CD14-positive monocyte (primary cell): ENCODE measurements at regions not wholly inside any gene's neighbourhood (a gene's known extent, or its start where the extent isn't known, plus 50 kb on each side); places are given as distances from the start of the nearest gene placed in this dataset.

ENCODE experiments used
- DNase-seq, 3 donors: peaks; one replicate each; pipeline ENCODE4 v3.0.0-alpha.2; 2011 to 2022
- H2AFZ ChIP-seq: 2 replicates; pipeline ENCODE4 v1.6.0; 2012; ENCODE audit warnings: mild to moderate bottlenecking, low read depth, low read length, inconsistent platforms; ENCODE audit not compliant: insufficient read depth, poor library complexity, severe bottlenecking
- H3K27ac ChIP-seq, 2 donors: 1 replicate in 1 of 2; 2 replicates in 1 of 2; pipeline ENCODE4 v1.5.1; 2012 to 2013; ENCODE audit warnings: low read length in 2 of 2, control low read depth in 1 of 2, inconsistent platforms in 1 of 2, low read depth in 1 of 2, mild to moderate bottlenecking in 1 of 2
- H3K27me3 ChIP-seq, 2 donors: one replicate each; pipeline versions ENCODE4 v1.6.0 to v1.6.1; 2011 to 2013; ENCODE audit warnings: low read length in 2 of 2; ENCODE audit not compliant: control insufficient read depth in 2 of 2, insufficient read depth in 2 of 2
- H3K36me3 ChIP-seq, 2 donors: replicated peaks in 1 of 2; 1 replicate in 1 of 2; 2 replicates in 1 of 2; pipeline versions ENCODE4 v1.5.1 to v1.6.1; 2012 to 2013; ENCODE audit warnings: low read length in 2 of 2, control low read depth in 1 of 2, inconsistent platforms in 1 of 2, mild to moderate bottlenecking in 1 of 2; ENCODE audit not compliant: insufficient read depth in 2 of 2, control insufficient read depth in 1 of 2
- H3K4me1 ChIP-seq, 2 donors: 1 replicate in 1 of 2; 2 replicates in 1 of 2; pipeline versions ENCODE4 v1.5.1 to v1.6.1; 2012 to 2013; ENCODE audit warnings: low read length in 2 of 2, control low read depth in 1 of 2, inconsistent platforms in 1 of 2, mild to moderate bottlenecking in 1 of 2, moderate library complexity in 1 of 2; ENCODE audit not compliant: insufficient read depth in 2 of 2, control insufficient read depth in 1 of 2
- H3K4me2 ChIP-seq: replicated peaks from 2 replicates; pipeline ENCODE3; 2012; ENCODE audit warnings: low read length, moderate library complexity, mild to moderate bottlenecking; ENCODE audit not compliant: poor library complexity, severe bottlenecking; ENCODE audit errors: extremely low read depth
- H3K4me3 ChIP-seq, 3 experiments: fragments of 200-600 bp in 1 of 3; sonication (generic) in 1 of 3; replicated peaks in 1 of 3; 1 replicate in 2 of 3; 2 replicates in 1 of 3; pipeline ENCODE4 v1.5.1; 2011 to 2013; ENCODE audit warnings: low read length in 3 of 3, mild to moderate bottlenecking in 3 of 3, control low read depth in 2 of 3, low read depth in 2 of 3, inconsistent platforms in 1 of 3, moderate library complexity in 1 of 3
- H3K79me2 ChIP-seq: 2 replicates; pipeline ENCODE4 v1.6.0; 2012; ENCODE audit warnings: mild to moderate bottlenecking, control low read depth, inconsistent platforms, low read length, moderate library complexity; ENCODE audit not compliant: insufficient read depth
- H3K9ac ChIP-seq: 2 replicates; pipeline ENCODE4 v1.6.0; 2017; ENCODE audit warnings: low read length, mild to moderate bottlenecking; ENCODE audit not compliant: insufficient read depth, poor library complexity, severe bottlenecking
- H3K9me3 ChIP-seq, 2 donors: replicated peaks in 1 of 2; 1 replicate in 1 of 2; 2 replicates in 1 of 2; pipeline versions ENCODE4 v1.5.1 to v1.6.1; 2012 to 2013; ENCODE audit warnings: low read length in 2 of 2, control low read depth in 1 of 2; ENCODE audit not compliant: control insufficient read depth in 1 of 2, insufficient read depth in 1 of 2
- H4K20me1 ChIP-seq: 2 replicates; pipeline ENCODE4 v1.6.0; 2012; ENCODE audit warnings: mild to moderate bottlenecking, low read length, control low read depth, moderate library complexity; ENCODE audit not compliant: insufficient read depth
- H3K27ac Mint-ChIP-seq, 7 donors: one replicate each; pipeline ENCODE4 v1.8.0; 2020; ENCODE audit warnings: mild to moderate bottlenecking in 7 of 7, mixed read lengths in 7 of 7, moderate library complexity in 6 of 7, inconsistent platforms in 2 of 7
- H3K27me3 Mint-ChIP-seq, 3 donors: one replicate each; pipeline ENCODE4 v1.8.0; 2021 to 2022; ENCODE audit warnings: low read depth in 3 of 3, mild to moderate bottlenecking in 3 of 3, mixed read lengths in 3 of 3, moderate library complexity in 3 of 3, inconsistent platforms in 1 of 3
- H3K36me3 Mint-ChIP-seq, 2 donors: one replicate each; pipeline ENCODE4 v1.8.0; 2020; ENCODE audit warnings: mixed read lengths in 2 of 2, inconsistent platforms in 1 of 2, mild to moderate bottlenecking in 1 of 2
- H3K4me1 Mint-ChIP-seq: one replicate; pipeline ENCODE4 v1.8.0; 2020; ENCODE audit warnings: mild to moderate bottlenecking, mixed read lengths
- H3K4me3 Mint-ChIP-seq, 2 donors: one replicate each; pipeline ENCODE4 v1.8.0; 2020; ENCODE audit warnings: mild to moderate bottlenecking in 2 of 2, mixed read lengths in 2 of 2, moderate library complexity in 1 of 2
- H3K9me3 Mint-ChIP-seq, 7 donors: one replicate each; pipeline ENCODE4 v1.8.0; 2020 to 2022; ENCODE audit warnings: mixed read lengths in 7 of 7, mild to moderate bottlenecking in 6 of 7, moderate library complexity in 6 of 7, inconsistent platforms in 2 of 7
- WGBS: methylation state at CpG from one replicate; pipeline ENCODE4 v1.1.5; 2013; ENCODE audit warnings: missing lambda C conversion rate; ENCODE audit not compliant: insufficient coverage; 5-methylcytosine and 5-hydroxymethylcytosine counted together
- intact Hi-C, 2 donors: fragments of 100-400 bp; cut with micrococcal nuclease; formaldehyde crosslinking; loops; one replicate each; pipeline versions ENCODE4 v1.15.0 to v1.15.1; 2023
- TF ChIP-seq, protein P1 (sequence below): fragments of 200-600 bp; IDR thresholded peaks from one replicate; pipeline ENCODE4 v1.8.0; 2022; ENCODE audit warnings: antibody characterized with exemption, mild to moderate bottlenecking

DNA sequence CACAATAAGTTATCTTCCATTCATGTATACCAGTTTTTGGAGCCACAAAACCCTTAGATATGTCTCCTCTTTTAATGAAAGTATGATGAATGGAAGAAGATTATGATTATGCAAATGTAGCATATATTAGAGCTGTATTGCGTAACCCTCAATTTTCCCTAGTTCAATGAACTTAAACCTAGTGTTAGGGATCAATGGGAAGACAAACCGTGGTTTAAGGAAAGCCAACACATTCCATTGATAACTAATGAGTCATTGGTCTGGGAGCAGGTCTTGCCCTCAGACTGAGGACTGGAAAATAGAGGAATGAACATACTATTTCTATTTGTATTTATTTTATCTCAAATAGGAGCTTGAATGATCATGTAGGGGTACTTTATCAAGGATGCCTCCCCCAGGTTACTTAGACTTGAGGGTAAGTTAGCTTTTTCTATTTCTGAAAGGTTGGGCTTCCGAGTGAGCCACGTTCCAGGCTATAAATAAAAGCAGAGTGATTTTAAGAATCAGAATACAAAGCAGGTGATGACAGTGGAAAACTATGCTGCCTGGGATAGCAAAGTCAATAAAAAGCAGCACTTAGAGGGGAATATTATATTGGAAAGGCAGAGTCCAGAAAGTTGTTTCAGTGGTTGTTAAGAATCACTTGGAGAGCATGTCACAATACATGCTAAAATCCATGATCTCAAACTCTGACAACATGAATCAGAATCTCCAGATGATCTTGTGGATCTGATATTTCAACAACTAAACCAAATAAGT, 356.0 kb downstream of the ADAM29 start:
- Mint-ChIP-seq H3K9me3 (peaks cover 0 to 4% (median 0%) of the 10 kb centered on the region in 7 donors), H3K4me3 (no peak overlapping the region), H3K27me3 (no peaks in the 10 kb centered on the region), H3K36me3 (no peaks in the 10 kb centered on the region), H3K4me1 (no peaks in the 10 kb centered on the region), H3K27ac (no peak overlapping the region)
- DNase-seq: no peak
- intact Hi-C loops: no loop called here
- Histone ChIP-seq H3K4me3 (no peak overlapping the region), H3K27ac (no peak overlapping the region), H3K79me2 (no peaks in the 10 kb centered on the region), H3K36me3 (no peaks in the 10 kb centered on the region), H3K9me3 (no peaks in the 10 kb centered on the region), H4K20me1 (no peaks in the 10 kb centered on the region), H3K4me2 (no peak overlapping the region), H3K27me3 (no peaks in the 10 kb centered on the region), H3K9ac (no peak overlapping the region), H2AFZ (no peak overlapping the region), H3K4me1 (no peaks in the 10 kb centered on the region)
- TF ChIP-seq, protein P1, sequence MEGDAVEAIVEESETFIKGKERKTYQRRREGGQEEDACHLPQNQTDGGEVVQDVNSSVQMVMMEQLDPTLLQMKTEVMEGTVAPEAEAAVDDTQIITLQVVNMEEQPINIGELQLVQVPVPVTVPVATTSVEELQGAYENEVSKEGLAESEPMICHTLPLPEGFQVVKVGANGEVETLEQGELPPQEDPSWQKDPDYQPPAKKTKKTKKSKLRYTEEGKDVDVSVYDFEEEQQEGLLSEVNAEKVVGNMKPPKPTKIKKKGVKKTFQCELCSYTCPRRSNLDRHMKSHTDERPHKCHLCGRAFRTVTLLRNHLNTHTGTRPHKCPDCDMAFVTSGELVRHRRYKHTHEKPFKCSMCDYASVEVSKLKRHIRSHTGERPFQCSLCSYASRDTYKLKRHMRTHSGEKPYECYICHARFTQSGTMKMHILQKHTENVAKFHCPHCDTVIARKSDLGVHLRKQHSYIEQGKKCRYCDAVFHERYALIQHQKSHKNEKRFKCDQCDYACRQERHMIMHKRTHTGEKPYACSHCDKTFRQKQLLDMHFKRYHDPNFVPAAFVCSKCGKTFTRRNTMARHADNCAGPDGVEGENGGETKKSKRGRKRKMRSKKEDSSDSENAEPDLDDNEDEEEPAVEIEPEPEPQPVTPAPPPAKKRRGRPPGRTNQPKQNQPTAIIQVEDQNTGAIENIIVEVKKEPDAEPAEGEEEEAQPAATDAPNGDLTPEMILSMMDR: no peak
- 60% methylated on average over 1 of the region's 4 CpGs for WGBS

DNA sequence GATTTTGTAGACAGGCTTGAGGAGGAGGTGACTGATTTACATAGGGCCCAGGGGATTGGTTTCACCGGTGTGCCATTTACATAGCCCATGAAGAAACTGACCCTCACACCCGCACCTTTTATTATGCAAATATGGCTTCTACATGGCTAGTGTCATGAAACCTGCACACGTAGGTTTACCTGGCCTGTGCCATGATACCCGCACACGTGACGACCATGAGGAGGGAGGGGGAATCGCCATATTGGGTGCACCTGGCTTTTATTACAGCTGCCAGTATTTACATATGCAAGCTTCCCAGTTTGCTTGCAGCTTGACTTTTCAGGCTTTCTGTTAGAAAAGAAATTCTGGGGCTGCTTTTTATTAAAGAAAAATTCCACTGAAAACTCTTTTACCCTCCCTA, 359.7 kb downstream of the ADAM29 start:
- H3K36me3 ChIP-seq: no peaks in the 10 kb centered on the region
- Mint-ChIP-seq H3K4me1 (no peaks in the 10 kb centered on the region), H3K27ac (no peak overlapping the region), H3K4me3 (no peak overlapping the region), H3K27me3 (peaks cover 0 to 2% (median 0%) of the 10 kb centered on the region in 3 donors), H3K36me3 (no peaks in the 10 kb centered on the region), H3K9me3 (peaks cover 0 to 4% (median 3%) of the 10 kb centered on the region in 7 donors)
- H3K79me2 ChIP-seq: no peaks in the 10 kb centered on the region
- H4K20me1 ChIP-seq: no peaks in the 10 kb centered on the region
- H3K4me1 ChIP-seq: no peaks in the 10 kb centered on the region
- H3K9me3 ChIP-seq: no peaks in the 10 kb centered on the region
- intact Hi-C loops: no loop called here
- TF ChIP-seq, protein P1: no peak
- no peak overlapping the region for H3K9ac ChIP-seq
- H3K27ac ChIP-seq: no peak overlapping the region
- no peaks in the 10 kb centered on the region for H3K27me3 ChIP-seq
- DNase-seq: no peak
- no CpG with 5 or more reads among the region's 7 CpGs for WGBS
- no peak overlapping the region for H2AFZ ChIP-seq
- no peak overlapping the region for H3K4me3 ChIP-seq
- no peak overlapping the region for H3K4me2 ChIP-seq
